ENCODE measurements at regions not wholly inside any gene's neighbourhood (a gene's known extent, or its start where the extent isn't known, plus 50 kb on each side); places are given as distances from the start of the nearest gene placed in this dataset.

DNA sequence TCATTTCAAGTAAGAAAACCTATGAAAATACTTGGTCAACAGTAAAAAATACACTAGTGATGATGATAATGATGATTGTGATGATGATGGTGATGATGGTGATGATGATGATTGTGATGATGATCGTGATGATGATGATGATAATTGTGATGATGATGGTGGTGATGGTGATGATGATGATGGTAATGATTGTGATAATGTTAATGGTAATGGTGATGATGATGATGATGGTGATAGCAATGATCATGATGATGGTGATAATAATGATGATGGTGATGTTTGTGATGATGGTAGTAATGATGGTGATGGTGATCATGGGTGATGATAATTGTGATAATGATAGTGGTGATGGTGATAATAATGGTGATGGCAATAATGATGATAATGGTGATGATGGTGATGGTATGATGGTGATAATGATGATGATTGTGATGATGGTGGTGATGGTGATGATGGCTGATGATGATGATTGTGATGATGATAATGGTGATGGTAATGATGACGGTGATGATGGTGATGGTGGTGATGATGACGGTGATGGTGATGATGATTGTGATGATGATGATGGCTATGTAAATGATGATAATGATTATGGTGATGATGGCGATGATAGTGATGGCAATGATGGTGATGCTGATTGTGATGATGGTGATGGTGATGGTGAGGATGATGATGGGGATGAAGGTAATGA is 62.1 kb downstream of the VCX3A start:
- no peak for DNase-seq (ENCODE audit: low read depth)

DNA sequence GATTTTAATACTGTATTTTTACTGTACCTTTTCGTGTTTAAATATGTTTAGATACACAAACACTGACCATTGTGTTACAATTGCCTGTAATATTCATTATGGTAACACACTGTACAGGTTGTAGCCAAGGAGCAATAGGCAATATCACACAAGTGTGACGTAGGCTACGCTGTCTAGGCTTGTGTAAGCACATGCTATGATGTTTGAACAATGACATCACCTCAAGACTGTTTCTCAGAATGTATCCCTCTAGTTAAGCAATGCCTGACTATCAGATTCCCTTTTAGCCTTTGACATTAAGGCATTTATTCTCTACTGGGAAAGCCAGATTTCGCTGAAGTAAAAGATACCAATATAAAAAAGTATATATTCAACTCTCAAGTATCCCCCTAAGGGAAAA is 66.2 kb downstream of the VCX3A start:
- no peak for DNase-seq (ENCODE audit: low read depth)

DNA sequence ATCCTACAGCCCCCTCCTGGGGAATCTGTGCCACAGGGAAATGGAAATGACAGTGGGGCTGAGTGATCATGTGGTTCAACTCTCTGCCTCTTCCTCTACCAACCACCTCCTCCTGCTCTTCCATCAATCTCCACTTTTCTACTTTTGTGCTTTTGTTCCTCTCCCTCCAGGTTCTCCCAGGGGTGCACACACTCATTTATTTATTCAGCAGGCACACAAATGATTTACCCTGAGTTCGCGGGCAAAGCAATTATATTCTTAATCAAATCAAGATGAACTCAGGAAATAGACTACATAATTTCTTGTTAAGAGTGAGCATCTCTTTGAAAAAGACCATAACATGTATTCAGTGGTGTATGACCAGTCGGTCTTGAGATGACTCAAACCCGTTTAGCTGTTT is 69.2 kb downstream of the VCX3A start:
- no peak for DNase-seq (ENCODE audit: low read depth)

DNA sequence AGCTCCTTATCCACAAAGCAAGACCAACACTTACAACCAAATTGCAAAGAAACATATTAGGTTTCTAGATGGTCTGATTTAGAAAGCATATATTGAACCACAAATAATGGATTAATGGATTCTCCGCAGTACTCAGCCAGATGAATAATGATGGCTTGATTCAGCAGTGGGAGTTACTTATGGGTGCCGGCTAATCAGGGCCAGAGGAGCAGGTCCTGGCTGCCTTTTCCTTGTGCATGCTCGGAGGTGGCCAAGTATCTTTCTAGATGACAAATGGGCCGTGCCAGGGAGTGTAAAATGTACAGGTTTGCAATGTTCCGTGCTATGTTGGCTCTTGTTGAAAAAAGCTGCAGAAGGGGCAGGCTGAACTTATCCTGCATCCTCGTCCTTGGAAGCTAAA is 70.2 kb downstream of the VCX3A start:
- DNase-seq (ENCODE audit: low read depth): no peak

DNA sequence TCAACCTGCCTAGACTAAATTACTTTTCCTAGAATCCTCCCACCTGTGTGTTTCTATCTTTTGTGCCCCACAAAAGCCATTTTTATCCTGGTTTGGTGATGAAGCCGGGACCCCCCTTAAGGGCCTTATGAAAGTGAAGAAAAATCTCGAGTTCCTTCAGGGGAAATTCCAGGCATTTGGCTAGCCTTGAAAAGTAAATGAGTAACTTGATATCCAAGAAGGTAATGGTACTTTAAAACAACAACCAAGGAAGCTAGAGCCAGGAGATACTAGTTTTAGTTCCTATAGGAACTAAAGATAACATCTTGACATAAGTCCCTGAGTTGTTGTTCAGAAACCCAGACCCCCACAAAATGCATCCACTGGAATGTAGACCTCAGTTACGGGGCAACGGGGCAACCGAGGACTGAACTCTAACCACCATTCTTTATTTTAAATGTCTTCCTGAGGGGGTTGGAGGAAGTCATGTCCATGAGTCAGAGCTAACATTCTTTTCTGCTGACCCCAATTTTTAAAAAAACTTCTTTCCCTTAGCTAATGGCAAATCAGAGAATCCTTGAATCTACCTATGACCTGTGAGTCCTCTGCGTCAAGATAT is 73.9 kb downstream of the VCX3A start:
- no peak for DNase-seq (ENCODE audit: low read depth)

DNA sequence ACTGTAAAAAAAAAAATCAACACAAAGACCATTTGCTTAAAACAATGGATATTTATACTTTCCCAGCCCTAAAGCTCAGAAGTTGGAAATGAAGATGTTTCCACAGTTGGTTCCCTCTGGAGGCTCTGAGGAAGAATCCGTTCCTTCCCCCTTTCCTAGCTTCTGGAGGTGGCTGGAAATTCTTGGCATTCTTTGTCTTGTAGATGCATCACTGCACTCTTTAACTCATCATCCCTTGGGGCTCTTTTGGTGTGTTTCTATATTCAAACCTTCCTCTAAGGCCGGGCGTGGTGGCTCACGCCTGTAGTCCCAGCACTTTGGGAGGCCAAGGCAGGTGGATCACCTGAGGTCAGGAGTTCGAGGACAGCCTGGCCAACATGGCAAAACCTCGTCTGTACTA is 78.7 kb downstream of the VCX3A start:
- no peak for DNase-seq (ENCODE audit: low read depth)

DNA sequence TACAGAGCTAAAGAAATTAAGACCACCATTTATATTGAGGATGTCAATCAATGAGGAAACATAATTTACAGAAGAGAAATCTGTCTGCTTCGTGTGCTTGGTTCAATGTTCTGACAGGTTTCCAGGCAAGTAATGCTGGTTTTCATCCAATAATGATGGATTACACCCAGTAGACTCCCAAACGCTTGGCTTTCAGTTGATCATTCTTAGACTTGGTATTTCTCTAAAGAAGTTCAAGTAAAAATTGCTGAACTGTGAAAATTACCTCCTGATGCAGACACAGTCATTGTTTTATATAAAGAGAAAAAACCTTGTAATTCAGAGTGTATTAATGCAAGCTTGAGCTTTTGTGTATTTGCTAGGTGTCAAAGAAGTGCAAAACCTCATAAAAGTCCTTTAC is 85.0 kb downstream of the VCX3A start:
- no peak for DNase-seq (ENCODE audit: low read depth)

DNA sequence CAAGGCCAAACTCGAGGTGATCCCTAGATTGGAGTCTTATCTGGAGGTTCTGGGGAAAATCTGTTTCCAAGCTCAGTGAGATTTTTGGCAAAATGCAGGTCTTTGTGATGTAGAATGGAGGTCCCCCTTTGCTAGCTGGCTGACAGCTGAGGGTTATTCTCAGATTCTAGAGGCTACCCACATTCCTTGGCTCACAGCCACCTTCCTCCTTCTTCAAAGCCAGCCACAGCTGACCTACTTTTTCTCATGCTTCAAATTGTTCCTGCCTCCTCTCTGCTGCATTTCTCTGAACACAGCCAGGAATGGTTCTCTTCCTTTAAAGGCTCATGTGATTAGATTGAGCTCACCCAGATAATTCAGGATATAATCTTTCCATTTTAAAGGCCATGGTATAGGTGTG is 86.9 kb downstream of the VCX3A start:
- peak; percentile 2 for DNase-seq (ENCODE audit: low read depth)

DNA sequence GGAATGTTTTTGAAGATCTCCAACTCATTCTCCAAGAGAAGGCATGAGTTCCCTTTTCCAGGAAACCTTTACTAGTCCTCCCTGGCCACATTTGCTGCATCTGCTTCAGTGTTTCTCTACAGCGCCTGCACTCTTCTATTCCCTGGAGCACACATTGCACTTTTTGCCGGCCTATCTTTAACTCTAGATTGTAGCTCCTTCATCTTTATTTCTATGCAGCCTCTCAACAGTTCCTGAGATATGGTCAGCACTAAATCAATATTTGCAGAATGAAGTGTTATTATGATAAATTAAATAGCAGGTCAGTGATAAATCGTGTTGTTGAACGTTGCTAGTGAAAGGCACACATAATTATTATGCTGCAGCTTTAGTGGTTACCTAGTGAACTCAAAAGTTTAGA is 88.3 kb downstream of the VCX3A start:
- DNase-seq (ENCODE audit: low read depth): no peak

DNA sequence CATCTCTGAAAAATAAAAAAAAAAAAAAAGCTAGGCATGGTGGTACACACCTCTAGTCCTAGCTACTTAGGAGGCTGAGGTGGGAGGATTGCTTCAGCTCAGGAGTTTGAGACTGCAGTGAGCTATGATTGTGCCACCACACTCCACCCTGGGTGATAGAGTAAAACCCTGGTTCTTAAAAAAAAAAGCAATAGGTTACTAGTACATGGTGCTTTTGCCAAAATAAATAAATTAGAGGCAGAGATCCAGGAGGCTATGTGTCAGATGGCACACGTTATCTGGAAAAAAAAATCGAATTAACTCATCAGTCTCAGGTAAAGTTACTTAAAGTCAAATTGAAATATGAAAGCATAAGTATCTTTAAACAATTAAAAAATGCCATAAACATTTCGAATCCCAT is 94.3 kb downstream of the VCX3A start:
- no peak for DNase-seq (ENCODE audit: low read depth)

DNA sequence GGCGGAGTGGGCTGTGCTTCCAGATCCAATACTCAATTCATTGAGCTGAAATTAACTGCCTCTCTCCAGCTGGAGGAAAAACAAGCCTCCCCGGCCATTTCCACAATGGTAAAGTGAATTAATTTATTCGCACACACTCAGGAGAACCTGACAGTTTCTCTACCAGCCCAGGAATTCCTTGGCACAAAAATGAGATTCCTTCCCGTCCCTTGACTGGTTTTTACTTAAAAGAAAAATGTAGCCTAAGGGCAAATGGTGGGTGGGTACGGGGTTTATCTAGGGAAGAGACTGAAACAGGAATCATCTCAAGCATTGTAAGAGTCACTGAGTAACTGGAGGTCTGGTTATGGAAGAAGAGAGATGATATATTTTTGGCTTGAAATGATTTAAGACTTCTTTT is 102.7 kb downstream of the VCX3A start:
- peak; percentile 5 for DNase-seq (ENCODE audit: low read depth)

DNA sequence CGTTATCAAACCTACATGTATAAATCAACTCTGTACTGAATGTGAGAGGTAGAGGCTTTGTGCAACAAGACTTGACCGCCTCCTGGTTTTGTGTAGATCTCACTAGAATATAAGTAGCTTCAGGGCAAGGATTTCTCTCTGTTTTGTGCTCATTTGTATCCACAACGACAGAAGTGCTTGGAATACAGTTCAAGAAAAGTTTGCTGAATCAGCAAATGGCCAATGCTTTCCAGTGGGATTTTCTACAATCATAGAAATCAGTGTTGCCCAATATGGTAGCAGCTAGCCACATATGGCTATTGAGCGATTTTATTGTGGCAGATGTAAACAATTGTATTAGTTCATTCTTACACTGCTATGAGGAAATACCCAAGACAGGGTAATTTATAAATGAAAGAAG is 127.4 kb downstream of the VCX3A start:
- DNase-seq (ENCODE audit: low read depth): no peak

DNA sequence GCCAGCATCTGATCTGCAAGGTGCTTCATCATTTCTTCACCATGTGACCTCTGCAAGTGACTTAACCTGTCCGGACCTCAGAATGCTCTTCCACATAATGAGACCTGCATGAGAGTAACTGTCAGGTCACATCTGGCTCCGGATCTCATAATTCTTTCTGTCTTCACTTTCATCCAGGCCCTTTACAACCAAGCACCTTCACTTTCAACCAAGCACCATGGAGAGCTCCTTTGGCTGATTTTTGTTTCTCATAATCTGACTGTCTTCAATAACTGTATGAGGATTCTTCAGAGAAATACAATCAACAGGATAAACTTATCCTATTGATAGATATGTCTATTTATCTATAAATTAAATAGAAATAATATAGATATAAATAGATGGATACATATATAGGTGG is 148.1 kb downstream of the VCX3A start:
- DNase-seq (ENCODE audit: low read depth): no peak

DNA sequence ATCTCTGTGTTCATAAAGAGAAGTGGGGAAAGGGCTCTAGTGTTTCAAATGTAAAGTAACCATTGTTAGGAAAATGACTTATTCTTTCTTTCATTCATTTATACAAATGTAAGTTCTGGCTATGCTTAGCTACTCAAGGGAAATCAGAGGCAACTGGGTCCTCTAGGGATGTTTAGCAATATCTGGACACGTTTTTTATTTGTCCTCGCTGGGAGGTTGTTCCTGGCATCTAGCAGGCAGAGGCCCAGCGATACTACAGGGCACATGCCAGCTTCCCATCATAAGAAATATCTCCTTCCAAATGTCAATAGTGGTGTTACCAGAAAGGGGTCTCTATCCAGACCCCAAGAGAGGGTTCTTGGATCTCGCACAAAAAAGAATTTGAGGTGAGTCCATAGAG is 150.0 kb downstream of the VCX3A start:
- no peak for DNase-seq (ENCODE audit: low read depth)

DNA sequence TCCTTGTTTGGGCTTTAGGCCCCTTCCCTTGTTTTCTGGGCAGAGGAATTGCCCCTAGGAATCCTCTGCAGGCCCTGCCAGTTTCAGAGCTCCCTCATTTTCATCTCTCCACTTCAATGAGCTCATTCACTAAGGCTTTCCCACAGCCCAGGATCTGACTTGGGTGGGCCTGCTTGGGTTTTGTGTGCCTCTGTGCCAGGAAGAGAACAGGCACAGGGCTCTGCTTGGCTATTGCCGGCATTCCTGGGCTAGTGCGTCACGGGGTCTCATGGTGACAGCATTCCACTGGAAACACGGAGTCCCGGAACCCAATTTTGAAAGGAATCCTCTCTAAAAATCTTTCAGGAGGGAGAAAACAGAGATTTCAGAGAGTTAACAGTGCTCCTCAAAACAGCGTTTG is 150.5 kb downstream of the VCX3A start:
- no peak for DNase-seq (ENCODE audit: low read depth)

DNA sequence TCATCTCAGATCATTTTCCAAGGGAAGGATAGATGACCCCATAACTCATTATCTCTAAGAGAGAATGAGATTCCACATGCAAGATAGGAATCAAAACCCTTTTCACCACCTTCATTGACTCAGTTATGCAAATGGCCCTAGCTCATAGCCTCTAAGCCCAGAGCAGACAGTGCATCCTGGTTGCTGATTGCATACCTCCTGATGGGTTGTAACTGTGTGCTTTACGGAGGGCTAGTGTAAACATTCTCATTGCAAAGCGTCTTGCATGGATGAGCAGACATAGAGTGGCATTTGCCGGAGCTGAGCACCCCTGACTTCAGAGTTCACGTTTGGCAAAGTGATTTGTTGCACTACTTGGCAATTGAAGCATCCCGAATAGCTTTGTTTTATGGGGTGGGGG is 151.0 kb downstream of the VCX3A start:
- DNase-seq (ENCODE audit: low read depth): no peak

DNA sequence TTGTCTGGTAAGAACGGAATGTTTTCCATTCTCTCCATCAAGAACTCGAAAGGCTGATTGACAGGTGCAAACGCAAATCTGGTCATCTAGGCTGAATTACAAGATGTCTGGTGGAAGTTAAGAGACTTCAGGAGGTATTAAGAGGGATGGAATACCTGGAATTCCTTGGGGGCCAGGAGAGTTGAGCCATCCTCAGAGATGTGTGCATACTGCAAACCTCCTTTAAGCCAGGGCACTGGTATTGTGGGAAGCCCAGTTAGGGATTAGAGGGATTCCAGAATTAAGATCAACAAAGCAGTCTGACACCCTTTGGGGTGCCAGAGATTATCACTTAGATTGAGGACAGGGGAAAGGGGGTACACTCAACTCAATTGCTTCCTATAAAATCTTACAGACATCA is 151.4 kb downstream of the VCX3A start:
- DNase-seq (ENCODE audit: low read depth): no peak

DNA sequence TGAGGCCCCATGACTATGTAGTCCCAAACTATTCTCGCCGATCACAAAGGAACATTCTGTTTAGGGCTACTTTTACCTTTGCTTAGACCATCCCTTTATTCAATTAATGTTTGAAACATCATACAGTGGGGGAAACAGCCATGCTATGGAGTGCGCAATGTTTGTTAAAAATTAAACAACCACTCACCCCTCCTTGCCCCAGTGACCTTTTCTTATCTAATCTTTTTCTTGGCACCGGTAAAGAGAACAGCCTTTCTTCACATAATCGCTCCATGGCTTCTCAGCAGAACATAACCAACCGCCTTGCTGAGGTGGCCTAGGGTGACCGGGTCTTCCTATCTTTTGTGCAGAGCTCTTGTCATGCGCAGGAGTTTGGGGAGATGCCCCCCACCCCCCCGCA is 152.6 kb downstream of the VCX3A start:
- DNase-seq (ENCODE audit: low read depth): no peak

DNA sequence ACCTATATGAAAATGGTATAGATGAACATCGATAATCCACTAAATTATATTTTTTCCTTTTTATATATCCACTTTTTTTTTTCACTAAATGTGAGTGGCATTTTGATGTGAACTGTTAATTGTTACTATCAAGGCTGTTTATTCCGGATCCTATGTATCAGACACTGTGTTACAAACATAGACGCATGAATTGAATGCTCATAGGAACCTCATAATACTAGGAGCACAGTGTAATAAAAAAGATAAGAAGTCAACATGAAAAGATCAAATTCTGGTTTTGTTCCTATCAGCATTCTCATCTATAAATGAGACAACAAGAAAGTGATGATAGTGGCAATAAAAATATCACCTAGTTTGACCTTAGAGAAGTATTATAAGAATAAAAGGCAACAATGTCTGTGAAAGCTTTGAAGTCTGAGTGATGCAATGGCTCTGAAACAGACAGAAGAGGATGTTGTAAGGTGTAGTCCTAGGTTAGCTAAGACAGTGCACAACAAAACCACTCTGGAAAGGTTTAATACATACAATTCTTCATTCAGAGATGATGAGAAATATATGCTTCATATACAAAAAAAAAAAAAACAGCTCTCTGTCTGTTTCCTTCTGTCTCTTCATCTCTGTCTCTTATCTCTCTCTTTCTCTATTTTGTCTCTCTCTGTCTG is 148.6 kb upstream of the NLGN4X start:
- no peak for DNase-seq (ENCODE audit: low read depth)

DNA sequence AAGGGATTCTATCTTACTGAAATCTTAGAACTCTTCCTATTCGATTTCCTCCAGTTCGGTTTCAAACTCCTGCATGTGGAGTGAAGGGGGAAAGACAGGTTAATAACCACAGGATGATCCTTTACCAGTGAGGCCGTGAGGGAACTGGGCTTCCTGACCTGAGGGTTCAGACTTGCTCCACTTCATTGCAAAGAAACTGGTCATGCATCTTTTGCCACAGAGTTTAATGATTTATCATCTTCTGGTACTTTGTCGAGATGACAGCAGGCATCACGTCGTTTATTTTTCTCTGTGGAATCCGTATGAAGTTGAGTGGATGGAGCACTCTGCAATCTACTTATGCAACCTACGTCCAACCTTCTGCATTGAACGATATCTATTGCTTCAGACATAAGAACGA is 145.9 kb upstream of the NLGN4X start:
- no peak for DNase-seq (ENCODE audit: low read depth)

DNA sequence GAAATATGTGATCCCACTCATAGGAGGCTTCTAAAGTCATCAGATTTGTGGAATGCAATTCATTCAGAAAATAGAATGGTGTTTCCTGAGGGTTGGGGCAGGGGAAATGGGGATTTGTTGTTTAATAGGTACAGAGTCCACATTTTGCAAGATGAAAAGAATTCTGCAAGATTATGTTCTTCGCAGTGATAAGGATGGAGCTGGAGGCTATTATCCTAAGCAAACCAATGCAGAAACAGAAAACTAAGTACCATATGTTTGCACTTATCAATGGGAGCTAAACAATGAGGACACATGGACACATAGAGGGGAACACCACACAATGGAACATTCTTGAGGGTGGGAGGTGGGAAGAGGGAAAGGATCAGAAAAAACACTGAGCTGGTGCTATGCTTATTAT is 144.3 kb upstream of the NLGN4X start:
- no peak for DNase-seq (ENCODE audit: low read depth)

DNA sequence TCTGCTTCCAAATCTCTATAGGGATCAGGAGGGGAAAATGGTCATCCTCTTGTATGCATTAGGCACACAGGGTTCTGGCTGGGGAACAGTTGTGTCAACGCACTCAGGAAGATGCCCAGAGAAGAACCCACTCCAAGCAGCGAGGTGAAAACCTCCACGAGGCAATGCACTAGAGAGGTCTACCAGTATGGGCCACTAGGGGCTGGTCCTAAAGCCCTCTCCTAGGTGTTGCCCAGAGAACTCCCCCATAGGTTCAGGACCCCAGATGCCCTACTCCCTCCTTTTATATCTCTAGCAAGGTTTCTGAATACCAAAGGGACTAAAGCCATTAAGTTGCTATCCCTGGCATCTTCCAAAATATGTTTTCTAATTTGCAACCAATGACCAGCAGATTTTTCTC is 142.7 kb upstream of the NLGN4X start:
- no peak for DNase-seq (ENCODE audit: low read depth)

DNA sequence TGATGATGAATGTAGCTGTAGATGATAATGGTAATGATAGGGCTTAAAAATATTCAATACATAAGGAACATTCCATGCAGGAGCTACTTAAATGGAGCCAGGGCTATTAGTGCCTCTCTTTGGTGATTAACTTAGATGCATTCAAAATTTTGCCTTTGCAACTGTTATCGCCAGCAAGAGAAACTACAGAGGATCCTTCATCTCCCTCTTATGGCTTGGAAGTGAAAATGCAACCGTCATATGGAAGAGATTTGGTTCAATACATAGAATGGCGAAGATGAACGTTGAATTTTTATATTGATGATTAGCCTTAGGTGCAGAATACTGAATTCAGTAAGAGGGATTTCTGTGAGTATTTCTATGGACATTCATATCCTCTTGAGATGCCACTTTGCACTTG is 134.5 kb upstream of the NLGN4X start:
- DNase-seq (ENCODE audit: low read depth): no peak

DNA sequence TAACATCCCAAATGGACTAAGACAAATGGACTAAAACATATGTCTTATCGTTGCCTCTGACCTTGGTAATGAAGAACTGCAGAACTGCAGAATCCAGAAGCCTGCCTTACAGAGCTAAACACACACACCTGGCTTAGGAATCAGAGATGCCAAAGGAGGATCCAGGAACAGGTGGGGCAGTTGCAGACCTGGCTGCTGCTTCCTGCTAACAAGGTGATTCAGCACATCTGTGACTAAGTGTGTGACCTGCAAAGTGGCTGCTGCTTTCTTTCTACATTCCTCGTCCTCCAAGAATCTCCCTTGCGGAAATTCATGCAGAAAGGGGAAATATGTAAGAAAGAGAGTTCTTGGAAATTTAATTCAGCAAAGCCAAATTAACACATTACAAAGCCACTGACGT is 96.8 kb upstream of the NLGN4X start:
- DNase-seq (ENCODE audit: low read depth): no peak
